Ovary (tissue), 3 donors: ENCODE measurements at regions not wholly inside any gene's neighbourhood (a gene's known extent, or its start where the extent isn't known, plus 50 kb on each side); places are given as distances from the start of the nearest gene placed in this dataset.

Experiments
- EP300 ChIP-seq: sonication (generic); formaldehyde crosslinking; IDR thresholded peaks from one replicate; pipeline ENCODE4 v1.6.1; 2017; ENCODE audit warnings: antibody characterized with exemption
- POLR2A ChIP-seq: fragments of 450-650 bp; IDR thresholded peaks from one replicate; pipeline ENCODE4 v1.6.1; 2017; ENCODE audit warnings: antibody characterized with exemption, mild to moderate bottlenecking, moderate library complexity
- TF ChIP-seq, protein P1 (sequence below), 3 donors: fragments of 450-650 bp in 2 of 3; fragments of 200-600 bp in 1 of 3; IDR thresholded peaks; one replicate each; pipeline versions ENCODE4 v1.5.1 to v1.8.0; 2016 to 2022; ENCODE audit warnings: antibody characterized with exemption in 3 of 3, mild to moderate bottlenecking in 1 of 3
- donor health status: DM: no; HTN: no; CAD: no.

DNA sequence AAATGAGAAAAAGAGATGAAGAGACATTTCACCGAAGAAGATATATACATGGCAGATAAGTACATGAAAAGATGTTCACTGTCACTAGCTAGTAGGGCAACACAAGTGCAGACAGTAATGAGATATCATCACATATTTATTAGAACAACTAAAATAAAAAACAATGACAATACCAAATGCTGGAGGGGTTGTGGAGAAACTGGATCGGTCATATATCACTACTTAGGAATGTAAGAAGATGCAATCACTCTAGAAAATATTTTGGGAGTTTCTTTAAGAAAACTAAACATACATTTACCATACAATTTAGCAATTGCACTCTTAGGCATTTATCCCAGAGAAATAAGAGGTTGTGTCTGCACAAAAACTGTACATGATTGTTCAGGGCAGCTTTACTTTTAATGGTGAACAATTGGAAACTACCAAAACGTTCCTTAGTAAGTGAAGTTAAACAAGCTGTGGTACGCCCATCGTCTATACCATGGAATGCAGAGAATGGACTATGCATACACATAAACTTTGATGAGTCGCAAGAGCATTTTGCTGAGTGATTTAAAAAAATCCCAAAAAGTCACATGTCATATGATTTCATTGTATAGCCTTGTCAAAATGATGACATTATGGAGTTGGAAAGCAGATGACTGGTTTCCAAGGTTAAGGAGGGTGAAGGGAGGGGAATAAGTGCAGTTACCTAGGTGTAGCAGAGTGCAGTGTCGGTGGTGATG, 149.0 kb upstream of the UBE3A start:
- TF ChIP-seq, protein P1, sequence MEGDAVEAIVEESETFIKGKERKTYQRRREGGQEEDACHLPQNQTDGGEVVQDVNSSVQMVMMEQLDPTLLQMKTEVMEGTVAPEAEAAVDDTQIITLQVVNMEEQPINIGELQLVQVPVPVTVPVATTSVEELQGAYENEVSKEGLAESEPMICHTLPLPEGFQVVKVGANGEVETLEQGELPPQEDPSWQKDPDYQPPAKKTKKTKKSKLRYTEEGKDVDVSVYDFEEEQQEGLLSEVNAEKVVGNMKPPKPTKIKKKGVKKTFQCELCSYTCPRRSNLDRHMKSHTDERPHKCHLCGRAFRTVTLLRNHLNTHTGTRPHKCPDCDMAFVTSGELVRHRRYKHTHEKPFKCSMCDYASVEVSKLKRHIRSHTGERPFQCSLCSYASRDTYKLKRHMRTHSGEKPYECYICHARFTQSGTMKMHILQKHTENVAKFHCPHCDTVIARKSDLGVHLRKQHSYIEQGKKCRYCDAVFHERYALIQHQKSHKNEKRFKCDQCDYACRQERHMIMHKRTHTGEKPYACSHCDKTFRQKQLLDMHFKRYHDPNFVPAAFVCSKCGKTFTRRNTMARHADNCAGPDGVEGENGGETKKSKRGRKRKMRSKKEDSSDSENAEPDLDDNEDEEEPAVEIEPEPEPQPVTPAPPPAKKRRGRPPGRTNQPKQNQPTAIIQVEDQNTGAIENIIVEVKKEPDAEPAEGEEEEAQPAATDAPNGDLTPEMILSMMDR (IDR thresholded peaks at IDR 0.05) = no peak
- no peak for TF ChIP-seq POLR2A
- no peak for TF ChIP-seq EP300
